Small intestine (tissue), 7 donors: ENCODE measurements at regions not wholly inside any gene's neighbourhood (a gene's known extent, or its start where the extent isn't known, plus 50 kb on each side); places are given as distances from the start of the nearest gene placed in this dataset.

ENCODE experiments used
- DNase-seq, 2 donors: peaks; one replicate each; pipeline versions ENCODE4 v3.0.0 to v3.0.0-alpha.2; 2013
- FAIRE-seq: peaks from 2 replicates; lab custom pipeline; 2012; peaks lifted over from hg19 to GRCh38; lab: Jason Lieb, UNC
- H3K27ac ChIP-seq, 3 donors: one replicate each; pipeline ENCODE4 v1.5.1; 2013; ENCODE audit warnings: low read length in 2 of 3, mild to moderate bottlenecking in 2 of 3, control low read depth in 1 of 3, inconsistent platforms in 1 of 3, low read depth in 1 of 3, moderate library complexity in 1 of 3
- H3K27me3 ChIP-seq, 3 donors: one replicate each; pipeline ENCODE4 v1.6.1; 2013; ENCODE audit warnings: low read length in 3 of 3, inconsistent platforms in 1 of 3; ENCODE audit not compliant: control insufficient read depth in 3 of 3, insufficient read depth in 3 of 3
- H3K36me3 ChIP-seq, 3 donors: one replicate each; pipeline ENCODE4 v1.6.1; 2013; ENCODE audit warnings: low read length in 3 of 3, inconsistent platforms in 1 of 3, low read depth in 1 of 3, mild to moderate bottlenecking in 1 of 3, moderate library complexity in 1 of 3; ENCODE audit not compliant: control insufficient read depth in 3 of 3, insufficient read depth in 2 of 3
- H3K4me1 ChIP-seq, 3 donors: one replicate each; pipeline ENCODE4 v1.6.1; 2013; ENCODE audit warnings: low read length in 2 of 3, inconsistent platforms in 1 of 3, low read depth in 1 of 3, mild to moderate bottlenecking in 1 of 3, moderate library complexity in 1 of 3; ENCODE audit not compliant: control insufficient read depth in 3 of 3, insufficient read depth in 2 of 3
- H3K4me3 ChIP-seq, 3 donors: one replicate each; pipeline ENCODE4 v1.5.1; 2013; ENCODE audit warnings: low read length in 3 of 3, control low read depth in 1 of 3, inconsistent platforms in 1 of 3, low read depth in 1 of 3, mild to moderate bottlenecking in 1 of 3, moderate library complexity in 1 of 3
- H3K9me3 ChIP-seq, 2 donors: one replicate each; pipeline ENCODE4 v1.6.1; 2013; ENCODE audit warnings: low read depth in 1 of 2, low read length in 1 of 2; ENCODE audit not compliant: control insufficient read depth in 2 of 2, insufficient read depth in 1 of 2
- WGBS, 3 donors: extraction: QIAGEN DNeasy Blood & Tissue Kit; methylation state at CpG; one replicate each; pipeline ENCODE4 v1.1.7; 2013; 5-methylcytosine and 5-hydroxymethylcytosine counted together
- donor health status: healthy with polysubstance abuse.
- donor health status: control.
- donor health status: control.
- donor health status: Bipolar disorder and iron deficiency.
- donor health status: healthy.

DNA sequence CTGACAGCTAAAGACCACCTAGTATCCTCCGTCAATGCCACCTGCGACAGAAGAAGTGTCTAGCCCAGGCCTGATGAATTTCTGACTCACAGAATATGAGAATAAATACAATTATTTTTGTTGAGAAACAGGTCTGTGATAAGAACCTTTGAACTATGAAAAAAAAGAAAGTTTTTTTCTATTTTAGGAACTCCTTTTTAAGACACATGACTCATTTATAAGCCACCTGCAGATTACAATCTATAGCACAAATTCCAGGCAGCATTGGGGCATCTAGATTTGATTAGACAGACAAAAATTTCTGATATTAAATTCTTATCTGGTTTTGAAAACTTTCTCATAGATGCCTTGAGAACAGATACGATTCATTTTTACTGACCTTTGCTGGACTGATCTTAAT lies 256.7 kb upstream of the LYZL1 start:
- WGBS, 3 donors: 85 to 92% (median 86%) methylated on average over 3 of the region's 3 CpGs
- FAIRE-seq (no peak), DNase-seq (no peak)
- Histone ChIP-seq H3K4me1 (no peaks in the 10 kb centered on the region), H3K27ac (no peak overlapping the region), H3K4me3 (no peak overlapping the region), H3K9me3 (no peaks in the 10 kb centered on the region), H3K36me3 (no peaks in the 10 kb centered on the region), H3K27me3 (peaks cover 0 to 4% (median 0%) of the 10 kb centered on the region in 3 donors)

DNA sequence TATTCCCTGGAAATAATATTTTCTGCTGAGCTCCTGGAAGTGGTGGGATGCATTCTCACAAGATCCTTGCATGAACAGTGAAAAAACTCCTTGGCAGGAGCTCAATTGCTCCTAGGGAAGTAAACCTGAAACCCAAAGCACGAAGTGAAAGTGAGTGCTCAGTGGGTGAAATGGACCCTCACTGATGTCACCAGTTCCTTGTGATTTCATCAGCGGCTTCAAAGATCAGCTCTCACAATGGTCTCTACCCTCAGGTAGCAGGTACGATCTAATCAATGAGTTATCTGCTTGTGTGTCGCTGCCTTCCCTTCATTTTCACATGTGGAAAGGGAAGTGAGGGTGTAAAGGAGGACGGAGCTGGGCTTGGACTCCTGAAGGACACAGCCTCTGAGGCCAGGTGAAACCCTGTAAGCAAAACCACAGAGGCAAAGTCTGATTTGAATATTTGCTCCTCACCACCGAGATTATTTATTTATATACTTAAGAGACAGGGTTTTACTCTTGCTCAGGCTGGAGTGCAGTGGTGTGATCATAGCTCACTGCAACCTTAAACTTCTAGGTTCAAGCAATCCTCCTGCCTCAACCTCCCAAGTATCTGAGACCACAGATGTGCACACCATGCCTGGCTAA lies 255.4 kb upstream of the LYZL1 start:
- peak in 1 of 2 donors; percentile 49 for DNase-seq

DNA sequence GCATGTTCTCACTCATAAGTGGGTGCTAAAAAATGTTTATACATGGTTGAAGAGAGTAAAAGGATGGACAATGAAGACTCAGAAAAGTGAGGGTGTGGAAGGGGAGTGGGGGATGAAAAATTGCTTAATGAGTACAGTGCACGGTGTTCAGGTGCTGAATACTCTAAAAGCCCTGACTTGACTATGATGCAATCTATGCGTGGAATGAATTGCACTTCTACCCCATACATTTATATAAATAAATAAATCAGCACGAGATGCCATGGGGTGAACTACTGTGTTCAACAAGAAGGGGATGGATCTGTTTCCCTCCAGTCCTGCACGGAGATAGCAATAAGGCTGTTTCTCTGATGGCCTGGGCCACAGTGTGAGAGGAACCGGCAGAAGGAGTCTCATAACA lies 254.3 kb upstream of the LYZL1 start:
- H3K4me1 ChIP-seq: no peaks in the 10 kb centered on the region
- no peaks in the 10 kb centered on the region for H3K36me3 ChIP-seq
- H3K27me3 ChIP-seq: no peaks in the 10 kb centered on the region
- no peak overlapping the region for H3K4me3 ChIP-seq
- no peak overlapping the region for H3K27ac ChIP-seq
- FAIRE-seq (no peak), DNase-seq (no peak)
- WGBS, 3 donors: 53 to 62% (median 58%) methylated on average over 5 of the region's 5 CpGs
- H3K9me3 ChIP-seq: no peaks in the 10 kb centered on the region

More for the DNA sequence above, 255.4 kb upstream of the LYZL1 start:
- no peaks in the 10 kb centered on the region for H3K36me3 ChIP-seq
- no peak for FAIRE-seq
- peaks cover 0 to 4% (median 0%) of the 10 kb centered on the region in 3 donors for H3K27me3 ChIP-seq
- H3K4me1 ChIP-seq: no peaks in the 10 kb centered on the region
- no peak overlapping the region for H3K4me3 ChIP-seq
- no peak overlapping the region for H3K27ac ChIP-seq
- WGBS, 3 donors: 31 to 71% (median 45%) methylated on average over 6 of the region's 6 CpGs
- no peaks in the 10 kb centered on the region for H3K9me3 ChIP-seq

DNA sequence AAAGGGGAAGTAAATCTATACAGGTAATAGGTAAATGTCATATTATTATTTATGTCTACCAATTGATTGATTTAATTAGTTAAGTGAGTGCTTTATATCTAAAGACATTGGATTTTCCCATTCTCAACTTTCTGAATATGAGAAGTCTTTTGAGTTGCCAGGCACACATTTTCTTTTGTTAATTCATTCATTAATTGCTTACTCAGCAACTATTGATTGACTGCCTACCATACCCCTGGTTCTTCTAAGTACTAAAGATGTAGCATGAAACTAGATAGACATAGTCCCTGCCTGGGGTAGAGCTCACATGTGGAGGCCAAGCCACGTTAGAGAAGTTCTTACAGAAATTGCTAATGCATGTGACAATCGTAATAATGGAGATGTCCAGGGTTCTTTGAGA lies 253.1 kb upstream of the LYZL1 start:
- no peak overlapping the region for H3K27ac ChIP-seq
- no peak for DNase-seq
- no peak overlapping the region for H3K4me3 ChIP-seq
- no peaks in the 10 kb centered on the region for H3K9me3 ChIP-seq
- 74 to 91% (median 84%) methylated on average over 2 of the region's 2 CpGs for WGBS, 3 donors
- H3K4me1 ChIP-seq: no peaks in the 10 kb centered on the region
- no peaks in the 10 kb centered on the region for H3K36me3 ChIP-seq
- no peak for FAIRE-seq
- no peaks in the 10 kb centered on the region for H3K27me3 ChIP-seq

GRCh38 chr10:29037348-29038113 lies 251.3 kb upstream of the LYZL1 start:
- DNase-seq (no peak), FAIRE-seq (no peak)
- Histone ChIP-seq H3K36me3 (no peaks in the 10 kb centered on the region), H3K4me3 (no peak overlapping the region), H3K9me3 (no peaks in the 10 kb centered on the region), H3K27ac (no peak overlapping the region), H3K27me3 (no peaks in the 10 kb centered on the region), H3K4me1 (no peaks in the 10 kb centered on the region)
- 79 to 92% (median 83%) methylated on average over 12 of the region's 12 CpGs for WGBS, 3 donors

- DNase-seq (no peak), FAIRE-seq (no peak)
Measured at GRCh38 chr10:29039091-29039490, 249.8 kb upstream of the LYZL1 start.

GRCh38 chr10:29039677-29040189 lies 249.1 kb upstream of the LYZL1 start:
- WGBS, 3 donors: 26 to 31% (median 30%) methylated on average over 2 of the region's 2 CpGs
- no peaks in the 10 kb centered on the region for H3K36me3 ChIP-seq
- DNase-seq (no peak), FAIRE-seq (no peak)
- no peaks in the 10 kb centered on the region for H3K9me3 ChIP-seq
- no peaks in the 10 kb centered on the region for H3K4me1 ChIP-seq
- H3K27ac ChIP-seq: no peak overlapping the region
- H3K27me3 ChIP-seq: no peaks in the 10 kb centered on the region
- no peak overlapping the region for H3K4me3 ChIP-seq

More at GRCh38 chr10:29039091-29039490, 249.8 kb upstream of the LYZL1 start:
- no peaks in the 10 kb centered on the region for H3K27me3 ChIP-seq
- no peaks in the 10 kb centered on the region for H3K9me3 ChIP-seq
- H3K4me3 ChIP-seq: no peak overlapping the region
- WGBS, 3 donors: 79 to 88% (median 85%) methylated on average over 5 of the region's 5 CpGs
- H3K36me3 ChIP-seq: no peaks in the 10 kb centered on the region
- no peak overlapping the region for H3K27ac ChIP-seq
- no peaks in the 10 kb centered on the region for H3K4me1 ChIP-seq

DNA sequence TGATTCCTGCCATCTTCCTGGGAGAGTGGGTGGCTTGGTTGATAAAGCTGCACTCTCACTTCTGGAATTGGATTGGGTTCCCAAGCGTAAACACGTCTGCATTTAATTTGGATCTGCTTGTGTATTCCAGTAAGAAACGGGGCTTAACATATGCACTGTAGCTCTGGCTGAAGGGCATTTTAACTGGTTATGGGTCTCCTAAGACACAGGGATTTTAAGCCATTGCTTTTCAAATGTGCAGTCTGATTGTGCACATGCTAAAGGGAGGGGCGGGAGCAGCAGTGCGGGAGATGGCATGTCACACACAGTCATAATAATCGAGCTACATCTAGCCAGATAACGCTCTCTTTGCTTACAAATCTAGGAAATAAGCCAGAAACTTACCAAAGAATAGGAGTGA lies 247.3 kb upstream of the LYZL1 start:
- H3K27me3 ChIP-seq: no peaks in the 10 kb centered on the region
- H3K4me3 ChIP-seq: no peak overlapping the region
- H3K27ac ChIP-seq: no peak overlapping the region
- DNase-seq (no peak), FAIRE-seq (no peak)
- H3K36me3 ChIP-seq: no peaks in the 10 kb centered on the region
- H3K4me1 ChIP-seq: no peaks in the 10 kb centered on the region
- no peaks in the 10 kb centered on the region for H3K9me3 ChIP-seq
- WGBS, 3 donors: 62 to 82% (median 79%) methylated on average over 7 of the region's 7 CpGs
